H1 (cell line): ENCODE measurements at regions not wholly inside any gene's neighbourhood (a gene's known extent, or its start where the extent isn't known, plus 50 kb on each side); places are given as distances from the start of the nearest gene placed in this dataset.

Source experiments
- CBX5 ChIP-seq: fragments of 300-800, 300-1000 bp; sonication (generic); IDR thresholded peaks from 2 replicates; pipeline ENCODE4 v1.7.1; 2016; ENCODE audit warnings: antibody characterized with exemption, low read length, low read depth
- CTCF ChIP-seq, 3 experiments: IDR thresholded peaks; 1 replicate in 2 of 3; 2 replicates in 1 of 3; pipeline versions ENCODE4 v1.5.1 to v1.6.1; 2011; ENCODE audit warnings: low read length in 3 of 3, mild to moderate bottlenecking in 3 of 3, inconsistent platforms in 2 of 3, low read depth in 1 of 3, moderate library complexity in 1 of 3; ENCODE audit not compliant: insufficient read depth in 1 of 3; ENCODE audit errors: control extremely low read depth in 1 of 3
- EP300 ChIP-seq, 2 experiments: IDR thresholded peaks; 1 replicate in 1 of 2; 2 replicates in 1 of 2; pipeline ENCODE4 v1.6.1; 2011 to 2012; ENCODE audit warnings: low read depth in 2 of 2, low read length in 2 of 2, mild to moderate bottlenecking in 2 of 2, borderline replicate concordance in 1 of 2, inconsistent platforms in 1 of 2, moderate library complexity in 1 of 2
- EZH2 ChIP-seq: fragments of 200-600 bp; sonication (generic); IDR thresholded peaks from 2 replicates; pipeline ENCODE4 v1.7.1; 2012; ENCODE audit warnings: low read depth, mild to moderate bottlenecking, moderate library complexity, low read length, inconsistent platforms; ENCODE audit not compliant: severe bottlenecking
- FOSL1 ChIP-seq: IDR thresholded peaks from 2 replicates; pipeline ENCODE4 v1.6.1; 2011; ENCODE audit warnings: mild to moderate bottlenecking, low read depth, low read length, moderate library complexity; ENCODE audit not compliant: insufficient read depth
- KDM1A ChIP-seq: fragments of 200-600, 300-600 bp; sonication (generic); IDR thresholded peaks from 2 replicates; pipeline ENCODE4 v1.7.1; 2016; ENCODE audit warnings: mild to moderate bottlenecking, low read length, borderline replicate concordance
- NRF1 ChIP-seq: IDR thresholded peaks from 2 replicates; pipeline ENCODE4 v1.6.1; 2011; ENCODE audit warnings: mild to moderate bottlenecking, low read depth, low read length, improper control_type of control experiment
- POLR2A ChIP-seq, 2 experiments: IDR thresholded peaks; 1 replicate in 1 of 2; 2 replicates in 1 of 2; pipeline ENCODE4 v1.6.1; 2011; ENCODE audit warnings: low read depth in 2 of 2, low read length in 2 of 2, mild to moderate bottlenecking in 2 of 2; ENCODE audit errors: control extremely low read depth in 1 of 2
- POLR2AphosphoS5 ChIP-seq: IDR thresholded peaks from 2 replicates; pipeline ENCODE4 v1.6.1; 2011; ENCODE audit warnings: low read depth, low read length
- SIX5 ChIP-seq: IDR thresholded peaks from 2 replicates; pipeline ENCODE4 v1.6.1; 2011; ENCODE audit warnings: mild to moderate bottlenecking, low read depth, low read length
- YY1 ChIP-seq: IDR thresholded peaks from 2 replicates; pipeline ENCODE4 v1.6.1; 2011; ENCODE audit warnings: low read depth, mild to moderate bottlenecking, low read length
- TF ChIP-seq, protein P1 (sequence below): IDR thresholded peaks from 2 replicates; pipeline ENCODE4 v1.6.1; 2011; ENCODE audit warnings: low read length, improper control_type of control experiment
- TF ChIP-seq, protein P2 (sequence below): fragments of 300-600 bp; sonication (generic); IDR thresholded peaks from 2 replicates; pipeline ENCODE4 v1.7.1; 2012; ENCODE audit warnings: low read length, moderate library complexity, mild to moderate bottlenecking, inconsistent platforms; ENCODE audit not compliant: insufficient replicate concordance

GRCh38 chr14:85401384-85401783, 128.6 kb upstream of the FLRT2 start:
- TF ChIP-seq CTCF (IDR thresholded peaks at IDR 0.05; ENCODE audit: control extremely low read depth in 1 of 3, insufficient read depth in 1 of 3, low read depth in 1 of 3, low read length in 3 of 3) (no peak), SIX5 (no peak), FOSL1 (no peak), POLR2A (IDR thresholded peaks at IDR 0.05; ENCODE audit: control extremely low read depth in 1 of 2, low read depth in 2 of 2, low read length in 2 of 2) (no peak), CBX5 (no peak), EZH2 (no peak), EP300 (IDR thresholded peaks at IDR 0.05; ENCODE audit: borderline replicate concordance in 1 of 2, low read depth in 2 of 2, low read length in 2 of 2) (no peak), NRF1 (no peak), POLR2AphosphoS5 (no peak), KDM1A (no peak), YY1 (no peak)
- TF ChIP-seq, protein P1, sequence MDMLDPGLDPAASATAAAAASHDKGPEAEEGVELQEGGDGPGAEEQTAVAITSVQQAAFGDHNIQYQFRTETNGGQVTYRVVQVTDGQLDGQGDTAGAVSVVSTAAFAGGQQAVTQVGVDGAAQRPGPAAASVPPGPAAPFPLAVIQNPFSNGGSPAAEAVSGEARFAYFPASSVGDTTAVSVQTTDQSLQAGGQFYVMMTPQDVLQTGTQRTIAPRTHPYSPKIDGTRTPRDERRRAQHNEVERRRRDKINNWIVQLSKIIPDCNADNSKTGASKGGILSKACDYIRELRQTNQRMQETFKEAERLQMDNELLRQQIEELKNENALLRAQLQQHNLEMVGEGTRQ = no peak
- TF ChIP-seq, protein P2, sequence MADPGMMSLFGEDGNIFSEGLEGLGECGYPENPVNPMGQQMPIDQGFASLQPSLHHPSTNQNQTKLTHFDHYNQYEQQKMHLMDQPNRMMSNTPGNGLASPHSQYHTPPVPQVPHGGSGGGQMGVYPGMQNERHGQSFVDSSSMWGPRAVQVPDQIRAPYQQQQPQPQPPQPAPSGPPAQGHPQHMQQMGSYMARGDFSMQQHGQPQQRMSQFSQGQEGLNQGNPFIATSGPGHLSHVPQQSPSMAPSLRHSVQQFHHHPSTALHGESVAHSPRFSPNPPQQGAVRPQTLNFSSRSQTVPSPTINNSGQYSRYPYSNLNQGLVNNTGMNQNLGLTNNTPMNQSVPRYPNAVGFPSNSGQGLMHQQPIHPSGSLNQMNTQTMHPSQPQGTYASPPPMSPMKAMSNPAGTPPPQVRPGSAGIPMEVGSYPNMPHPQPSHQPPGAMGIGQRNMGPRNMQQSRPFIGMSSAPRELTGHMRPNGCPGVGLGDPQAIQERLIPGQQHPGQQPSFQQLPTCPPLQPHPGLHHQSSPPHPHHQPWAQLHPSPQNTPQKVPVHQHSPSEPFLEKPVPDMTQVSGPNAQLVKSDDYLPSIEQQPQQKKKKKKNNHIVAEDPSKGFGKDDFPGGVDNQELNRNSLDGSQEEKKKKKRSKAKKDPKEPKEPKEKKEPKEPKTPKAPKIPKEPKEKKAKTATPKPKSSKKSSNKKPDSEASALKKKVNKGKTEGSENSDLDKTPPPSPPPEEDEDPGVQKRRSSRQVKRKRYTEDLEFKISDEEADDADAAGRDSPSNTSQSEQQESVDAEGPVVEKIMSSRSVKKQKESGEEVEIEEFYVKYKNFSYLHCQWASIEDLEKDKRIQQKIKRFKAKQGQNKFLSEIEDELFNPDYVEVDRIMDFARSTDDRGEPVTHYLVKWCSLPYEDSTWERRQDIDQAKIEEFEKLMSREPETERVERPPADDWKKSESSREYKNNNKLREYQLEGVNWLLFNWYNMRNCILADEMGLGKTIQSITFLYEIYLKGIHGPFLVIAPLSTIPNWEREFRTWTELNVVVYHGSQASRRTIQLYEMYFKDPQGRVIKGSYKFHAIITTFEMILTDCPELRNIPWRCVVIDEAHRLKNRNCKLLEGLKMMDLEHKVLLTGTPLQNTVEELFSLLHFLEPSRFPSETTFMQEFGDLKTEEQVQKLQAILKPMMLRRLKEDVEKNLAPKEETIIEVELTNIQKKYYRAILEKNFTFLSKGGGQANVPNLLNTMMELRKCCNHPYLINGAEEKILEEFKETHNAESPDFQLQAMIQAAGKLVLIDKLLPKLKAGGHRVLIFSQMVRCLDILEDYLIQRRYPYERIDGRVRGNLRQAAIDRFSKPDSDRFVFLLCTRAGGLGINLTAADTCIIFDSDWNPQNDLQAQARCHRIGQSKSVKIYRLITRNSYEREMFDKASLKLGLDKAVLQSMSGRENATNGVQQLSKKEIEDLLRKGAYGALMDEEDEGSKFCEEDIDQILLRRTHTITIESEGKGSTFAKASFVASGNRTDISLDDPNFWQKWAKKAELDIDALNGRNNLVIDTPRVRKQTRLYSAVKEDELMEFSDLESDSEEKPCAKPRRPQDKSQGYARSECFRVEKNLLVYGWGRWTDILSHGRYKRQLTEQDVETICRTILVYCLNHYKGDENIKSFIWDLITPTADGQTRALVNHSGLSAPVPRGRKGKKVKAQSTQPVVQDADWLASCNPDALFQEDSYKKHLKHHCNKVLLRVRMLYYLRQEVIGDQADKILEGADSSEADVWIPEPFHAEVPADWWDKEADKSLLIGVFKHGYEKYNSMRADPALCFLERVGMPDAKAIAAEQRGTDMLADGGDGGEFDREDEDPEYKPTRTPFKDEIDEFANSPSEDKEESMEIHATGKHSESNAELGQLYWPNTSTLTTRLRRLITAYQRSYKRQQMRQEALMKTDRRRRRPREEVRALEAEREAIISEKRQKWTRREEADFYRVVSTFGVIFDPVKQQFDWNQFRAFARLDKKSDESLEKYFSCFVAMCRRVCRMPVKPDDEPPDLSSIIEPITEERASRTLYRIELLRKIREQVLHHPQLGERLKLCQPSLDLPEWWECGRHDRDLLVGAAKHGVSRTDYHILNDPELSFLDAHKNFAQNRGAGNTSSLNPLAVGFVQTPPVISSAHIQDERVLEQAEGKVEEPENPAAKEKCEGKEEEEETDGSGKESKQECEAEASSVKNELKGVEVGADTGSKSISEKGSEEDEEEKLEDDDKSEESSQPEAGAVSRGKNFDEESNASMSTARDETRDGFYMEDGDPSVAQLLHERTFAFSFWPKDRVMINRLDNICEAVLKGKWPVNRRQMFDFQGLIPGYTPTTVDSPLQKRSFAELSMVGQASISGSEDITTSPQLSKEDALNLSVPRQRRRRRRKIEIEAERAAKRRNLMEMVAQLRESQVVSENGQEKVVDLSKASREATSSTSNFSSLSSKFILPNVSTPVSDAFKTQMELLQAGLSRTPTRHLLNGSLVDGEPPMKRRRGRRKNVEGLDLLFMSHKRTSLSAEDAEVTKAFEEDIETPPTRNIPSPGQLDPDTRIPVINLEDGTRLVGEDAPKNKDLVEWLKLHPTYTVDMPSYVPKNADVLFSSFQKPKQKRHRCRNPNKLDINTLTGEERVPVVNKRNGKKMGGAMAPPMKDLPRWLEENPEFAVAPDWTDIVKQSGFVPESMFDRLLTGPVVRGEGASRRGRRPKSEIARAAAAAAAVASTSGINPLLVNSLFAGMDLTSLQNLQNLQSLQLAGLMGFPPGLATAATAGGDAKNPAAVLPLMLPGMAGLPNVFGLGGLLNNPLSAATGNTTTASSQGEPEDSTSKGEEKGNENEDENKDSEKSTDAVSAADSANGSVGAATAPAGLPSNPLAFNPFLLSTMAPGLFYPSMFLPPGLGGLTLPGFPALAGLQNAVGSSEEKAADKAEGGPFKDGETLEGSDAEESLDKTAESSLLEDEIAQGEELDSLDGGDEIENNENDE = no peak
